ENCODE measurements at regions not wholly inside any gene's neighbourhood (a gene's known extent, or its start where the extent isn't known, plus 50 kb on each side); places are given as distances from the start of the nearest gene placed in this dataset.

GRCh38 chr5:84863020-84863419 is 478.3 kb upstream of the EDIL3 start:
- Histone ChIP-seq H3K79me2 (ENCODE audit: insufficient read depth, low read length) (no peaks in the 10 kb centered on the region), H4K5ac (ENCODE audit: insufficient read length, low read depth, low read length) (no peak overlapping the region), H3K4me1 (ENCODE audit: insufficient read depth, low read length) (peaks cover 4% of the 10 kb centered on the region; the same call in 1 of the 2 replicates), H3K18ac (ENCODE audit: insufficient read length, low read depth, low read length) (no peak overlapping the region), H4K20me1 (ENCODE audit: control insufficient read depth, insufficient read depth, insufficient read length) (no peaks in the 10 kb centered on the region), H3T11ph (ENCODE audit: low read length) (no peak overlapping the region), H3K14ac (ENCODE audit: insufficient read depth, low read length) (no peak overlapping the region), H3K79me1 (ENCODE audit: insufficient read depth, low read depth, low read length, poor library complexity, severe bottlenecking) (no peaks in the 10 kb centered on the region), H3K9me3 (ENCODE audit: control insufficient read depth, low read depth, low read length) (no peaks in the 10 kb centered on the region), H3K4me2 (ENCODE audit: insufficient read depth, insufficient read length, low read length) (no peak overlapping the region), H2BK120ac (ENCODE audit: low read depth, low read length, poor library complexity, severe bottlenecking) (no peak overlapping the region), H3K4ac (ENCODE audit: low read depth, low read length) (no peak overlapping the region), H4K8ac (replicated peaks; ENCODE audit: insufficient read length, low read depth, low read length) (no peak overlapping the region), H3K27me3 (ENCODE audit: insufficient read depth, low read length) (no peaks in the 10 kb centered on the region), H3K9ac (ENCODE audit: extremely low read depth, insufficient read length, low read length) (no peak overlapping the region), H3K27ac (ENCODE audit: insufficient read length, low read depth, low read length) (no peak overlapping the region), H4K91ac (ENCODE audit: insufficient read length, low read depth, low read length) (no peak overlapping the region), H2BK12ac (ENCODE audit: insufficient read length, low read depth, low read length) (no peak overlapping the region), H3K56ac (ENCODE audit: insufficient read length, low read depth, low read length) (no peak overlapping the region), H2AFZ (ENCODE audit: low read length) (no peak overlapping the region), H3K23me2 (ENCODE audit: insufficient read length, low read depth, low read length, poor library complexity, severe bottlenecking) (no peaks in the 10 kb centered on the region), H2BK5ac (ENCODE audit: insufficient read length, low read length) (no peak overlapping the region), H2AK5ac (ENCODE audit: insufficient read length, low read length) (no peak overlapping the region), H3K23ac (ENCODE audit: insufficient read length, low read depth, low read length) (no peak overlapping the region), H2BK20ac (ENCODE audit: low read depth, low read length, poor library complexity, severe bottlenecking) (no peak overlapping the region), H2BK15ac (ENCODE audit: low read depth, low read length) (no peak overlapping the region)
- peaks cover 3 to 4% of the 10 kb centered on the region in 2 experiments; a peak in 4 of 5 replicates for H3K9me3 Mint-ChIP-seq
- no CpG with 5 or more reads among the region's 1 CpG for WGBS (ENCODE audit: extremely low coverage, insufficient read length, low lambda C conversion rate)
- H3K4me3 Mint-ChIP-seq: no peak overlapping the region
- H3K27me3 Mint-ChIP-seq (ENCODE audit: low read depth): no peaks in the 10 kb centered on the region
- no peak for DNase-seq
- peaks cover 0 to 15% (median 3%) of the 10 kb centered on the region in 3 experiments; a peak in 5 of 7 replicates for H3K36me3 Mint-ChIP-seq (ENCODE audit: insufficient read depth in 1 of 3, low read depth in 3 of 3)
- no peak for TF ChIP-seq CTCF (conservative IDR thresholded peaks at IDR 0.05)
- peaks cover 10 to 15% of the 10 kb centered on the region in 2 experiments for H3K4me1 Mint-ChIP-seq
- H3K27ac Mint-ChIP-seq: no peak overlapping the region
